ENCODE measurements at regions not wholly inside any gene's neighbourhood (a gene's known extent, or its start where the extent isn't known, plus 50 kb on each side); places are given as distances from the start of the nearest gene placed in this dataset.

- DNase-seq (ENCODE audit: missing footprints) (no peak), ATAC-seq (no peak)
- intact Hi-C loops (cut with DNase I) = no loop called here
Measured at GRCh38 chr2:234787114-234787513, 164.7 kb upstream of the SH3BP4 start.

GRCh38 chr2:234773764-234774409, 177.9 kb upstream of the SH3BP4 start:
- ATAC-seq (no peak), DNase-seq (ENCODE audit: missing footprints) (no peak)
- intact Hi-C loops (cut with DNase I) = no loop called here

- intact Hi-C loops (cut with DNase I) = no loop called here
- DNase-seq (ENCODE audit: missing footprints) (no peak), ATAC-seq (no peak)
Measured at GRCh38 chr2:234773129-234773528, 178.7 kb upstream of the SH3BP4 start.

GRCh38 chr2:234772733-234773060, 179.1 kb upstream of the SH3BP4 start:
- no peak for DNase-seq (ENCODE audit: missing footprints)
- intact Hi-C loops (cut with DNase I) = no loop called here
- ATAC-seq = peak; percentile 14

- intact Hi-C loops (cut with DNase I) = no loop called here
- peak; percentile 37 for ATAC-seq
- DNase-seq (ENCODE audit: missing footprints) = no peak
Measured at GRCh38 chr2:234771980-234772732, 179.7 kb upstream of the SH3BP4 start.

- intact Hi-C loops (cut with DNase I) = no loop called here
- ATAC-seq (no peak), DNase-seq (ENCODE audit: missing footprints) (no peak)
Measured at GRCh38 chr2:234771176-234771575, 180.6 kb upstream of the SH3BP4 start.

GRCh38 chr2:234770715-234771141, 181.1 kb upstream of the SH3BP4 start:
- no peak for DNase-seq (ENCODE audit: missing footprints)
- ATAC-seq = no peak
- intact Hi-C loops (cut with DNase I) = no loop called here

- intact Hi-C loops (cut with DNase I) = no loop called here
- ATAC-seq (peak; percentile 62), DNase-seq (ENCODE audit: missing footprints) (no peak)
Measured at GRCh38 chr2:234770031-234770506, 181.7 kb upstream of the SH3BP4 start.

- ATAC-seq = no peak
- intact Hi-C loops (cut with DNase I) = no loop called here
- DNase-seq (ENCODE audit: missing footprints) = no peak
Measured at GRCh38 chr2:234768608-234769196, 183.1 kb upstream of the SH3BP4 start.

- ATAC-seq (no peak), DNase-seq (ENCODE audit: missing footprints) (no peak)
- intact Hi-C loops (cut with DNase I) = no loop called here
Measured at GRCh38 chr2:234765279-234765678, 186.5 kb upstream of the SH3BP4 start.

GRCh38 chr2:234764372-234764771, 187.4 kb upstream of the SH3BP4 start:
- intact Hi-C loops (cut with DNase I) = no loop called here
- ATAC-seq (no peak), DNase-seq (ENCODE audit: missing footprints) (no peak)

- no peak for DNase-seq (ENCODE audit: missing footprints)
- ATAC-seq = no peak
- intact Hi-C loops (cut with DNase I) = no loop called here
Measured at GRCh38 chr2:234763002-234763873, 188.6 kb upstream of the SH3BP4 start.

GRCh38 chr2:234761910-234762309, 189.9 kb upstream of the SH3BP4 start:
- no peak for DNase-seq (ENCODE audit: missing footprints)

GRCh38 chr2:234754126-234754525, 197.7 kb upstream of the SH3BP4 start:
- intact Hi-C loops (cut with DNase I) = no loop called here
- DNase-seq (ENCODE audit: missing footprints) (no peak), ATAC-seq (no peak)

More at GRCh38 chr2:234761910-234762309, 189.9 kb upstream of the SH3BP4 start:
- intact Hi-C loops (cut with DNase I) = no loop called here
- no peak for ATAC-seq

GRCh38 chr2:234753701-234754100, 198.1 kb upstream of the SH3BP4 start:
- DNase-seq (ENCODE audit: missing footprints) (no peak), ATAC-seq (no peak)
- intact Hi-C loops (cut with DNase I) = no loop called here

- ATAC-seq (no peak), DNase-seq (ENCODE audit: missing footprints) (no peak)
- intact Hi-C loops (cut with DNase I) = no loop called here
Measured at GRCh38 chr2:234752966-234753365, 198.9 kb upstream of the SH3BP4 start.

- no peak for DNase-seq (ENCODE audit: missing footprints)
- intact Hi-C loops (cut with DNase I) = no loop called here
- no peak for ATAC-seq
Measured at GRCh38 chr2:234751275-234751973, 200.4 kb upstream of the SH3BP4 start.

GRCh38 chr2:234747833-234748559, 203.8 kb upstream of the SH3BP4 start:
- DNase-seq (ENCODE audit: missing footprints) = no peak
- ATAC-seq = no peak
- intact Hi-C loops (cut with DNase I) = no loop called here

All from Right ventricle myocardium inferior (tissue), 1 donor.